GM21390 (cell line): ENCODE measurements at regions not wholly inside any gene's neighbourhood (a gene's known extent, or its start where the extent isn't known, plus 50 kb on each side); places are given as distances from the start of the nearest gene placed in this dataset.
"Not testable (repeated sequence)": the region's sequence is repeated elsewhere in the genome, so short reads cannot be mapped to it uniquely, and the experiment has no call there.

ENCODE experiments used
- ATAC-seq: cut with Tn5 transposase; IDR thresholded peaks from one replicate; pipeline ENCODE4 v1.9.1; 2021; ENCODE audit not compliant: unreplicated experiment

- no peak for ATAC-seq
Observed at GRCh38 chr7:113402482-113402881, 284.1 kb upstream of the SMIM30 start.

GRCh38 chr7:113402005-113402404 is 283.7 kb upstream of the SMIM30 start:
- no peak for ATAC-seq

- ATAC-seq, result no peak
Observed at GRCh38 chr7:113394856-113395255, 276.5 kb upstream of the SMIM30 start.

GRCh38 chr7:113392841-113393540 is 274.6 kb upstream of the SMIM30 start:
- ATAC-seq, result no peak

- ATAC-seq, result no peak
Observed at GRCh38 chr7:113392421-113392820, 274.1 kb upstream of the SMIM30 start.

- no peak for ATAC-seq
Observed at GRCh38 chr7:113389112-113389646, 270.8 kb upstream of the SMIM30 start.

- no peak for ATAC-seq
Observed at GRCh38 chr7:113383638-113384037, 265.3 kb upstream of the SMIM30 start.

- no peak for ATAC-seq
Observed at GRCh38 chr7:113379746-113380145, 261.4 kb upstream of the SMIM30 start.

- ATAC-seq, result no peak
Observed at GRCh38 chr7:113374955-113375354, 256.6 kb upstream of the SMIM30 start.

- no peak for ATAC-seq
Observed at GRCh38 chr7:113373863-113374262, 255.5 kb upstream of the SMIM30 start.

GRCh38 chr7:113371416-113372043 is 253.2 kb upstream of the SMIM30 start:
- no peak for ATAC-seq

GRCh38 chr7:113370910-113371309 is 252.6 kb upstream of the SMIM30 start:
- ATAC-seq, result no peak

GRCh38 chr7:113368256-113368655 is 249.9 kb upstream of the SMIM30 start:
- no peak for ATAC-seq

- no peak for ATAC-seq
Observed at GRCh38 chr7:113367041-113367586, 248.8 kb upstream of the SMIM30 start.

- no peak for ATAC-seq
Observed at GRCh38 chr7:113366122-113366521, 247.8 kb upstream of the SMIM30 start.

- no peak for ATAC-seq
Observed at GRCh38 chr7:113349339-113349738, 231.0 kb upstream of the SMIM30 start.

GRCh38 chr7:113339661-113340060 is 221.3 kb upstream of the SMIM30 start:
- no peak for ATAC-seq

GRCh38 chr7:113338071-113338696 is 219.8 kb upstream of the SMIM30 start:
- ATAC-seq, result no peak

- ATAC-seq, result not testable (repeated sequence)
Observed at GRCh38 chr7:113336838-113337237, 218.5 kb upstream of the SMIM30 start.

- no peak for ATAC-seq
Observed at GRCh38 chr7:113331155-113331898, 213.0 kb upstream of the SMIM30 start.

GRCh38 chr7:113321201-113321600 is 202.8 kb upstream of the SMIM30 start:
- no peak for ATAC-seq
